HEK293 (cell line): ENCODE measurements at regions not wholly inside any gene's neighbourhood (a gene's known extent, or its start where the extent isn't known, plus 50 kb on each side); places are given as distances from the start of the nearest gene placed in this dataset.

Experiments
- CTCF ChIP-seq: fragments of 450-650 bp; formaldehyde crosslinking; IDR thresholded peaks from 2 replicates; pipeline ENCODE4 v1.5.1; 2016; ENCODE audit warnings: missing biosample characterization, missing genetic modification characterization
- FEZF1 ChIP-seq: fragments of 450-650 bp; formaldehyde crosslinking; IDR thresholded peaks from 2 replicates; pipeline ENCODE4 v1.5.1; 2016; ENCODE audit warnings: missing biosample characterization, missing genetic modification characterization
- ZFP41 ChIP-seq: fragments of 450-650 bp; formaldehyde crosslinking; IDR thresholded peaks from 2 replicates; pipeline ENCODE4 v1.5.1; 2016; ENCODE audit warnings: missing biosample characterization, missing genetic modification characterization, borderline replicate concordance
- ZNF140 ChIP-seq: fragments of 450-650 bp; formaldehyde crosslinking; IDR thresholded peaks from 2 replicates; pipeline ENCODE4 v1.5.1; 2016; ENCODE audit warnings: missing biosample characterization, missing genetic modification characterization
- ZNF184 ChIP-seq: fragments of 450-650 bp; IDR thresholded peaks from 2 replicates; pipeline ENCODE4 v1.5.1; 2018; ENCODE audit warnings: missing biosample characterization, mild to moderate bottlenecking, missing genetic modification characterization
- ZNF223 ChIP-seq: fragments of 450-650 bp; formaldehyde crosslinking; IDR thresholded peaks from 2 replicates; pipeline ENCODE4 v1.5.1; 2016; ENCODE audit warnings: missing biosample characterization, missing genetic modification characterization
- ZNF311 ChIP-seq: fragments of 450-650 bp; formaldehyde crosslinking; IDR thresholded peaks from 2 replicates; pipeline ENCODE4 v1.5.1; 2017; ENCODE audit warnings: missing biosample characterization, missing genetic modification characterization, borderline replicate concordance
- ZNF350 ChIP-seq: fragments of 450-650 bp; formaldehyde crosslinking; IDR thresholded peaks from 2 replicates; pipeline ENCODE4 v1.5.0; 2017; ENCODE audit warnings: missing biosample characterization, mild to moderate bottlenecking, missing genetic modification characterization
- ZNF391 ChIP-seq: fragments of 450-650 bp; formaldehyde crosslinking; IDR thresholded peaks from 2 replicates; pipeline ENCODE4 v1.5.1; 2016; ENCODE audit warnings: low read depth, missing biosample characterization, missing genetic modification characterization, borderline replicate concordance
- ZNF426 ChIP-seq: fragments of 450-650 bp; formaldehyde crosslinking; IDR thresholded peaks from 2 replicates; pipeline ENCODE4 v1.5.1; 2017; ENCODE audit warnings: missing biosample characterization, missing genetic modification characterization, mild to moderate bottlenecking, inconsistent platforms, moderate library complexity
- ZNF585B ChIP-seq: fragments of 450-650 bp; formaldehyde crosslinking; IDR thresholded peaks from 2 replicates; pipeline ENCODE4 v1.5.1; 2016; ENCODE audit warnings: missing biosample characterization, missing genetic modification characterization
- ZNF76 ChIP-seq: fragments of 450-650 bp; formaldehyde crosslinking; IDR thresholded peaks from 2 replicates; pipeline ENCODE4; 2016; ENCODE audit warnings: low read depth, missing biosample characterization, missing genetic modification characterization, borderline replicate concordance
- TF ChIP-seq, protein P1 (sequence below): fragments of 450-650 bp; IDR thresholded peaks from 2 replicates; pipeline ENCODE4 v1.5.1; 2018; ENCODE audit warnings: missing biosample characterization, missing genetic modification characterization

- no peak for TF ChIP-seq CTCF (tag by site-specific recombination)
- no peak for TF ChIP-seq ZNF311 (tag by site-specific recombination)
- no peak for TF ChIP-seq ZNF350 (tag by site-specific recombination)
- no peak for TF ChIP-seq ZNF585B
- TF ChIP-seq ZNF76 (tag by site-specific recombination): no peak
- TF ChIP-seq ZNF391: no peak
- no peak for TF ChIP-seq FEZF1 (tag by site-specific recombination)
- TF ChIP-seq ZNF426: no peak
- no peak for TF ChIP-seq ZFP41 (tag by site-specific recombination)
- no peak for TF ChIP-seq ZNF184
- no peak for TF ChIP-seq ZNF140 (tag by site-specific recombination)
- TF ChIP-seq, protein P1, sequence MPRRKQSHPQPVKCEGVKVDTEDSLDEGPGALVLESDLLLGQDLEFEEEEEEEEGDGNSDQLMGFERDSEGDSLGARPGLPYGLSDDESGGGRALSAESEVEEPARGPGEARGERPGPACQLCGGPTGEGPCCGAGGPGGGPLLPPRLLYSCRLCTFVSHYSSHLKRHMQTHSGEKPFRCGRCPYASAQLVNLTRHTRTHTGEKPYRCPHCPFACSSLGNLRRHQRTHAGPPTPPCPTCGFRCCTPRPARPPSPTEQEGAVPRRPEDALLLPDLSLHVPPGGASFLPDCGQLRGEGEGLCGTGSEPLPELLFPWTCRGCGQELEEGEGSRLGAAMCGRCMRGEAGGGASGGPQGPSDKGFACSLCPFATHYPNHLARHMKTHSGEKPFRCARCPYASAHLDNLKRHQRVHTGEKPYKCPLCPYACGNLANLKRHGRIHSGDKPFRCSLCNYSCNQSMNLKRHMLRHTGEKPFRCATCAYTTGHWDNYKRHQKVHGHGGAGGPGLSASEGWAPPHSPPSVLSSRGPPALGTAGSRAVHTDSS (tag by site-specific recombination): no peak
- no peak for TF ChIP-seq ZNF223 (tag by site-specific recombination)
Observed at GRCh38 chr2:172215936-172216335, 113.2 kb upstream of the DLX2 start.
